ENCODE measurements at regions not wholly inside any gene's neighbourhood (a gene's known extent, or its start where the extent isn't known, plus 50 kb on each side); places are given as distances from the start of the nearest gene placed in this dataset.

GRCh38 chr12:108401964-108402363 is 62.9 kb upstream of the CMKLR1 start:
- TF ChIP-seq CTCF (IDR thresholded peaks at IDR 0.05) (no peak), POLR2A (IDR thresholded peaks at IDR 0.05) (no peak)
- intact Hi-C loops (cut with DNase I; ENCODE audit: low total_unique reads), result no loop called here
- 41 to 48% methylated on average over 3 of the region's 3 CpGs for WGBS, 2 donors
- DNase-seq (ENCODE audit: low spot score in 2 of 2), result no peak
- H3K4me3 ChIP-seq (ENCODE audit: low read depth, poor library complexity, severe bottlenecking), result no peak overlapping the region

GRCh38 chr12:108400900-108401480 is 61.9 kb upstream of the CMKLR1 start:
- 65% methylated on average over 3 of the region's 3 CpGs for WGBS, 2 donors
- DNase-seq (ENCODE audit: low spot score in 2 of 2), result no peak
- TF ChIP-seq CTCF (IDR thresholded peaks at IDR 0.05) (no peak), POLR2A (IDR thresholded peaks at IDR 0.05) (no peak)
- intact Hi-C loops (cut with DNase I; ENCODE audit: low total_unique reads), result no loop called here
- no peak overlapping the region for H3K4me3 ChIP-seq (ENCODE audit: low read depth, poor library complexity, severe bottlenecking)

- TF ChIP-seq CTCF (IDR thresholded peaks at IDR 0.05) (no peak), POLR2A (IDR thresholded peaks at IDR 0.05) (no peak)
- no peak overlapping the region for H3K4me3 ChIP-seq (ENCODE audit: low read depth, poor library complexity, severe bottlenecking)
- no peak for DNase-seq (ENCODE audit: low spot score in 2 of 2)
- WGBS, 2 donors, result 71 to 88% methylated on average over 2 of the region's 2 CpGs
- intact Hi-C loops (cut with DNase I; ENCODE audit: low total_unique reads), result no loop called here
Measured at GRCh38 chr12:108400481-108400880, 61.4 kb upstream of the CMKLR1 start.

- H3K4me3 ChIP-seq (ENCODE audit: low read depth, poor library complexity, severe bottlenecking), result no peak overlapping the region
- TF ChIP-seq CTCF (IDR thresholded peaks at IDR 0.05), result no peak
- no peak for TF ChIP-seq POLR2A (IDR thresholded peaks at IDR 0.05)
- no peak for DNase-seq (ENCODE audit: low spot score in 2 of 2)
- intact Hi-C loops (cut with DNase I; ENCODE audit: low total_unique reads), result no loop called here
- 56 to 70% methylated on average over 3 of the region's 3 CpGs for WGBS, 2 donors
Measured at GRCh38 chr12:108400056-108400455, 60.9 kb upstream of the CMKLR1 start.

GRCh38 chr12:108399514-108399913 is 60.4 kb upstream of the CMKLR1 start:
- TF ChIP-seq POLR2A (IDR thresholded peaks at IDR 0.05) (no peak), CTCF (IDR thresholded peaks at IDR 0.05) (no peak)
- WGBS, 2 donors, result 38 to 52% methylated on average over 5 of the region's 5 CpGs

GRCh38 chr12:108394196-108394595 is 55.1 kb upstream of the CMKLR1 start:
- no peak overlapping the region for H3K4me3 ChIP-seq (ENCODE audit: low read depth, poor library complexity, severe bottlenecking)
- no peak for TF ChIP-seq CTCF (IDR thresholded peaks at IDR 0.05)
- 44 to 54% methylated on average over 5 of the region's 5 CpGs for WGBS, 2 donors
- DNase-seq (ENCODE audit: low spot score in 2 of 2), result no peak
- intact Hi-C loops (cut with DNase I; ENCODE audit: low total_unique reads), result no loop called here

More at GRCh38 chr12:108399514-108399913, 60.4 kb upstream of the CMKLR1 start:
- peak in 1 of 2 donors; percentile 32 for DNase-seq (ENCODE audit: low spot score in 2 of 2)
- no peak overlapping the region for H3K4me3 ChIP-seq (ENCODE audit: low read depth, poor library complexity, severe bottlenecking)
- intact Hi-C loops (cut with DNase I; ENCODE audit: low total_unique reads), result no loop called here

All from lower leg skin (tissue), 4 donors.